GM10266 (cell line): ENCODE measurements at regions not wholly inside any gene's neighbourhood (a gene's known extent, or its start where the extent isn't known, plus 50 kb on each side); places are given as distances from the start of the nearest gene placed in this dataset.

Source experiments
- DNase-seq: peaks from one replicate; pipeline ENCODE4 v3.0.0; 2012; ENCODE audit errors: extremely low spot score
- CTCF ChIP-seq: IDR thresholded peaks from 2 replicates; pipeline ENCODE4 v1.5.1; 2012; ENCODE audit warnings: mild to moderate bottlenecking, low read depth; ENCODE audit not compliant: control insufficient read depth, insufficient read depth; ENCODE audit errors: missing control alignments

GRCh38 chr13:97110936-97111335 is 111.2 kb upstream of the MBNL2 start:
- TF ChIP-seq CTCF, result no peak

GRCh38 chr13:97111756-97112155 is 110.4 kb upstream of the MBNL2 start:
- no peak for TF ChIP-seq CTCF
- DNase-seq, result no peak

More at GRCh38 chr13:97110936-97111335, 111.2 kb upstream of the MBNL2 start:
- DNase-seq, result no peak

- DNase-seq, result no peak
- TF ChIP-seq CTCF, result no peak
Measured at GRCh38 chr13:97112446-97113152, 109.5 kb upstream of the MBNL2 start.

- no peak for DNase-seq
- TF ChIP-seq CTCF, result no peak
Measured at GRCh38 chr13:97113231-97114001, 108.7 kb upstream of the MBNL2 start.

- TF ChIP-seq CTCF, result no peak
- DNase-seq, result no peak
Measured at GRCh38 chr13:97114651-97115050, 107.5 kb upstream of the MBNL2 start.

- DNase-seq, result no peak
- no peak for TF ChIP-seq CTCF
Measured at GRCh38 chr13:97116754-97117153, 105.4 kb upstream of the MBNL2 start.

- TF ChIP-seq CTCF, result no peak
- DNase-seq, result no peak
Measured at GRCh38 chr13:97117388-97117910, 104.7 kb upstream of the MBNL2 start.
